Duodenal mucosa (tissue), 2 donors: ENCODE measurements at regions not wholly inside any gene's neighbourhood (a gene's known extent, or its start where the extent isn't known, plus 50 kb on each side); places are given as distances from the start of the nearest gene placed in this dataset.

Source experiments
- H3K27ac ChIP-seq: one replicate; pipeline ENCODE4 v1.7.0; 2013; ENCODE audit warnings: low read depth, low read length
- H3K27me3 ChIP-seq, 2 donors: one replicate each; pipeline ENCODE4 v1.7.0; 2013; ENCODE audit warnings: low read length in 2 of 2, control low read depth in 1 of 2; ENCODE audit not compliant: insufficient read depth in 2 of 2, control insufficient read depth in 1 of 2
- H3K36me3 ChIP-seq, 2 donors: one replicate each; pipeline ENCODE4 v1.7.0; 2013; ENCODE audit warnings: low read length in 2 of 2, control low read depth in 1 of 2; ENCODE audit not compliant: insufficient read depth in 2 of 2, control insufficient read depth in 1 of 2
- H3K4me1 ChIP-seq, 2 donors: one replicate each; pipeline ENCODE4 v1.7.0; 2013; ENCODE audit warnings: low read length in 2 of 2, control low read depth in 1 of 2; ENCODE audit not compliant: insufficient read depth in 2 of 2, control insufficient read depth in 1 of 2
- H3K4me3 ChIP-seq, 2 donors: one replicate each; pipeline ENCODE4 v1.7.0; 2013; ENCODE audit warnings: low read length in 2 of 2, low read depth in 1 of 2
- H3K9ac ChIP-seq, 2 donors: one replicate each; pipeline ENCODE4 v1.7.0; 2013; ENCODE audit warnings: low read length in 2 of 2, low read depth in 1 of 2
- H3K9me3 ChIP-seq, 2 donors: one replicate each; pipeline ENCODE4 v1.7.0; 2013; ENCODE audit warnings: low read length in 2 of 2, control low read depth in 1 of 2; ENCODE audit not compliant: control insufficient read depth in 1 of 2

DNA sequence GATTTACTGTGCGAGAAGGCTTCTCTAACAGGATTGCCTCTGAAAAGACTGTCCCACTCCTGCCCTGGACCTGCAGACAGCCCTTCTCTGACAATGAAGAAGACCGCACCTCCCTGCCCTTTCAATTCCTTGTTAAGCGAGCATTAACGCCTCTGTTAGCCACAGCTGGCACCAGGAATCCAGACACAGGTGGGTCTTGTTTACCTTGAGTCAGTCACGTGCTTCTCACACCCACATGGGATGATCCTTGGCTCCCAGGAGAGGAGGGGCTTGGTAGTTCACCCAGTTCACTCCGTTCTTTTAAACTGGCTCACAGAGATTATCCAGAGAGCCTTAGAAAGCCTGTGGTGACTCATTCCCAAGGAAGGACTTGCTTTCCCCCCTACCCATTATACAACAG lies 410.5 kb upstream of the MEIS1 start:
- H3K4me3 ChIP-seq: no peak overlapping the region
- H3K27me3 ChIP-seq: no peaks in the 10 kb centered on the region
- no peaks in the 10 kb centered on the region for H3K4me1 ChIP-seq
- H3K9me3 ChIP-seq: no peaks in the 10 kb centered on the region
- H3K27ac ChIP-seq: no peak overlapping the region
- no peaks in the 10 kb centered on the region for H3K36me3 ChIP-seq
- no peak overlapping the region for H3K9ac ChIP-seq

DNA sequence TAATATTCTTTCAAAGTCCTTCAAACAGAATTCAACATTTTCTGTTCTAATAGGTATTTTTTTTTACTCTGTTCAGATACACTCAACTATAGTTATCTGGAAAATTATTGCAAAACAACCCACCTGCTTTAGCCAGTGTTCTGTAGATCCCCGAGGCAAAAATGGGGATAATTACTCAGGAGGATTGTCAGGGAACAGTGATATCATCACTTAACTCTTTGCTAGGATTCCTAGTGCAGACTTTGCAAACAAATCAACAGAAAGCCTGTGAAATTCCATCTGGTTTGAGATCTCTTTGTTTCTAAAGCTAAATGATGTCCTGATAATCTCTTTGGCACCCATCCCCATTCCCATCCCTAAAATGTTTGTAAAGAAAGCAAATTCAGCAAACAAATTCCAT lies 413.6 kb upstream of the MEIS1 start:
- Histone ChIP-seq H3K9me3 (no peaks in the 10 kb centered on the region), H3K9ac (no peak overlapping the region), H3K27ac (no peak overlapping the region), H3K36me3 (no peaks in the 10 kb centered on the region), H3K27me3 (no peaks in the 10 kb centered on the region), H3K4me3 (no peak overlapping the region), H3K4me1 (no peaks in the 10 kb centered on the region)

DNA sequence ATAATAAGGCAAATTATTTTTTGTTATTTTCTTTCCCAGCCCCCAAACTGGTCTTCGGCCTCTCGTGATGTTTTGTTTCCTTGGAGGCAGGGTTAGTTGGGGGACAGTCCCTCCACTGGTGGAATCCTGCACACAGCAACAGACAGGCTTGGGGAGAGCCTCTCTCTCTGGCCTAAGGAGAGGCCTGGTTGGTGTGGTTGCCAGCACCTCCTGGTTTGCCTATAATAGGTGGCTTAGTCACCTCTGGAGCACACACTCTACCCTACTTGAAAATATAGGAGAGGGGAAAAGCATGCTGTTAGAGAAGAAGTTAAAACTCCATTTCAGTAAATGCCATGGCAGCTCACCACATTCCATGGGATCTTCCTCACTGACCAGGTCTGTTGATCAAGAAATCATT lies 417.2 kb upstream of the MEIS1 start:
- Histone ChIP-seq H3K4me1 (no peaks in the 10 kb centered on the region), H3K27me3 (no peaks in the 10 kb centered on the region), H3K4me3 (no peak overlapping the region), H3K9ac (no peak overlapping the region), H3K9me3 (no peaks in the 10 kb centered on the region), H3K36me3 (no peaks in the 10 kb centered on the region), H3K27ac (no peak overlapping the region)

DNA sequence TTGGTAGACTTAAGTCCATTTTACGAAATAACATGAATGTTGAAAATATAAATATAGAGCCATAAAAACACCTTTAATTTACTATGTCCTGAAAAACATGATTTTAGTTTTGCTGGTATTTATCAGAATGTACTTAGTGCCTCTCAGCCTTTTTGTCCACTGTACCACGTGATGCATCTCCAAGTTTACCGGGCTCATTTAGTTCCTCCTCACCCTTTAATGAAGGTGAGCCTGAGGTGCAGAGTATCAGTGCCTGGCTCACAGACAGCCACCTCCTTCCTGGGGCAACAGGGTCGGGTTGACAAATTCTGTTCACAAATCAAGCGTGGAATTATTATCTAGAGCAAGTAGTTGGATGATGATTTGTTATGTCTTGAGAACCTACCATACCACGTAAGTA lies 420.5 kb upstream of the MEIS1 start:
- Histone ChIP-seq H3K9me3 (no peaks in the 10 kb centered on the region), H3K4me3 (no peak overlapping the region), H3K9ac (no peak overlapping the region), H3K27ac (no peak overlapping the region), H3K27me3 (no peaks in the 10 kb centered on the region), H3K4me1 (no peaks in the 10 kb centered on the region), H3K36me3 (no peaks in the 10 kb centered on the region)

DNA sequence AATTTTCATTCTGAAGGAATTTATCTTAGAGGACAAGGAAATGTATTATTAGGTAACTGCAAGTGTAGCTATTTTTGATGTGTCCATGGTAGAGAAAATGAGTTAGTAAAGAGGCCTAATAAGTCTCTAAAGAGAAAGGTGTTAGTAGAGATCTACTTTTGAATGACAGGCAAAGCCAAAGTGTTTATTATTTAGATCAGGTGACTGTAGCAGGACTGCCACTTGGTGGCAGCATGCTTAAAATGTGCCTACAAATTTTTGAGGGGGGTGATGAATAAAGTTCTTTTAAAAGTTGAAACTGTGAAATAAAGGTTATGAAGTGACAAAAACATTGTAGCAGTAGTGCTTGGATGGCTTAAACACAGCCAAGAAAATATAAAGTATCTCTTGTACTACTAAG lies 421.5 kb upstream of the MEIS1 start:
- no peaks in the 10 kb centered on the region for H3K4me1 ChIP-seq
- no peaks in the 10 kb centered on the region for H3K36me3 ChIP-seq
- no peaks in the 10 kb centered on the region for H3K9me3 ChIP-seq
- H3K4me3 ChIP-seq: no peak overlapping the region
- H3K27me3 ChIP-seq: no peaks in the 10 kb centered on the region
- H3K9ac ChIP-seq: no peak overlapping the region
- no peak overlapping the region for H3K27ac ChIP-seq

DNA sequence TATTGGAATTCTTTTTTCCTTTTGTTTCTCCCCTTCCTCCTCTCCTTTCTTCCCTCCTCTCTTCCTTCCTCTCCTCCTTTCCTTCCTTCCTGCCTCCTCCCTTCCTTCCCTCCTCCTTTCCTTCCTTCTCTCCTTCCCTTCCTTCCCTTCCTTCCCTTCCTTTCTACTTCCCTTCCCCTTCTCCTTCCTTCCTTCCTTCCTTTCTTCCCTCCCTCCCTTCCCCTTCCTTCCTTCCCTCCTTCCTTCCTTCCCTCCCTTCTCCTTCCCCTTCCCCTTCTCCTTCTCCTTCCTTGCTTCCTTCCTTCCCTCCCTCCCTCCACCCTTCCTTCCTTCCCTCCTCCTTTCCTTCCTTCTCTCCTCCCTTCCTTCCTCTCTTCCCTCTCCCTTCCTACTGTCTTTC lies 431.0 kb upstream of the MEIS1 start:
- Histone ChIP-seq H3K27me3 (no peaks in the 10 kb centered on the region), H3K4me3 (no peak overlapping the region), H3K4me1 (no peaks in the 10 kb centered on the region), H3K27ac (no peak overlapping the region), H3K9ac (no peak overlapping the region), H3K9me3 (no peaks in the 10 kb centered on the region), H3K36me3 (no peaks in the 10 kb centered on the region)

DNA sequence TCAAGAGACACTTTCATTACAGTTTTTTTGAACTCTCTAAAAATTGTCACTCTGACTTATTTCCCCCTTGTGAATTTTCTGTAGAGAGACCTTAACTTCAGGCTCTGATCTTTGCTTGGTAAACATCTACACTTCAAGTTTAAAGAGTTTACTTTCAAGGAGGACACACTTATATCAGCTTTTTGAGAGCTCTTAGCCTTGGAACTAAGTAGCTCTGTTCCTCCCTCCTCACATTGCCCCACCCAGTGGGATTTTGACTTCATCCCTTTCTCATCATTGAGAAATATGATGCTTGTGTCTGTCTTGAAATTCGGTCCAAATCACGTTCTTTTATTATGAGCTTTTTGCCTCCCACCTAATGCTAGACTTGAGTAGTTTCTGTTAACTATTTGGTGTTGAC lies 433.4 kb upstream of the MEIS1 start:
- no peaks in the 10 kb centered on the region for H3K36me3 ChIP-seq
- H3K9me3 ChIP-seq: no peaks in the 10 kb centered on the region

DNA sequence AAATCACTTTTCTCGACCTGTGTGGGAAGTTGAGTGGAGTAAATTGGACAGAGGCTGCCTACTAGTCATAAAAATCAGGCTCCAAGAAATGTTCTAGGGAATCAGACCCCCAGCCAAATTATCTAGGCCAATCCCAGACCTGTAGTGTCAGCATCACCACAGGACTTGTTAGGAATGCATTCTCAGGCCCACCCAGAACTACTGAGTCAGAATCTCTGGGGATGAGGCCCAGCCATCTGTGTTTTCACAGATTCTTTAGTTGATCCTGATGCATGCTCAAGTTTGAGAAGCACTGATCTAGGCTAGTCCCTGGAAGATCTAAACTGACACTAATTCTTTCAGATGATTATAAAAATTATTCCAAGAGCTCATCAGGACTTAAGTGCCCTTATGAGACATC lies 434.0 kb upstream of the MEIS1 start:
- H3K27me3 ChIP-seq: no peaks in the 10 kb centered on the region
- H3K4me3 ChIP-seq: no peak overlapping the region
- no peaks in the 10 kb centered on the region for H3K36me3 ChIP-seq
- H3K4me1 ChIP-seq: no peaks in the 10 kb centered on the region
- H3K9ac ChIP-seq: no peak overlapping the region
- no peak overlapping the region for H3K27ac ChIP-seq
- no peaks in the 10 kb centered on the region for H3K9me3 ChIP-seq

More for the DNA sequence above, 433.4 kb upstream of the MEIS1 start:
- Histone ChIP-seq H3K27me3 (no peaks in the 10 kb centered on the region), H3K4me3 (no peak overlapping the region), H3K4me1 (no peaks in the 10 kb centered on the region), H3K9ac (no peak overlapping the region), H3K27ac (no peak overlapping the region)

DNA sequence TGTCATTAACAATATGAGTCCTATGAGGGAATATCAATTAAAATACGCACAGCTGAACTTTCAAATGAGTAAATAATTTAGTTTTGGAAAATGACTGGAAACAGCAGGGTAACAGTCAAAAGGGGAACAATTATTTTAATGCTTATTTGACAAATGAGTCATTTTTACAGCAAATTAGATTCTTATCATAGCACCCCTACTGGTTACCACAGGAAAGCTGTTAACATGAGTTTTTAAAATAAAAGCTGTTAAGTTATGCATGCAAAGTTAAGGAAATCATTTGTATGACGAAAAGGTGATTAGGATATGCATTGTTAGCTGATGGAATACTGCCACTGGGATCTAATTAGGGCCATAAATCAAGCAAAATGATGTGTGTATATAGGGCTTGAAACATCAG lies 435.1 kb upstream of the MEIS1 start:
- H3K4me3 ChIP-seq: no peak overlapping the region
- H3K9ac ChIP-seq: no peak overlapping the region
- no peaks in the 10 kb centered on the region for H3K36me3 ChIP-seq
- H3K27me3 ChIP-seq: no peaks in the 10 kb centered on the region
- no peaks in the 10 kb centered on the region for H3K9me3 ChIP-seq
- H3K27ac ChIP-seq: no peak overlapping the region
- H3K4me1 ChIP-seq: no peaks in the 10 kb centered on the region

DNA sequence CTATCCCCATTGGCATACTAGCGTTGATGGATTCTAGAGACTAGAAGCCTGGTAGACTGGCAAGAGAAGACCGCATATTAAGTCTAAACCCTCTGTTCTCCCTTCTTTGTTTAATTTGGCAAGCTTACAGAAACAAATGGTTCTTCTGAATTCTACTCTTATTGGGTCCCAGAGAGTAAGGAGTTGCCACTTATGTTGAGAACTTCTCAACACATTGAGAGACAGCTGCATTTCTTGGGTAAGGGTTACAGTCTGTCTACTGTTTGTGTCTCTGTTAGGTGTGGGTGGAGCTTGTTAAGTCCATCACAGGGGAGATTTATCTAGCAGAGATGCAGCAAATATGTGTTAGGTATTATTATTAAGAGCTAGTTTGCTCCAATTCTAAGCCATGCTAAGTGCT lies 435.8 kb upstream of the MEIS1 start:
- Histone ChIP-seq H3K9ac (no peak overlapping the region), H3K27me3 (no peaks in the 10 kb centered on the region), H3K9me3 (no peaks in the 10 kb centered on the region), H3K4me1 (no peaks in the 10 kb centered on the region), H3K36me3 (no peaks in the 10 kb centered on the region), H3K4me3 (no peak overlapping the region), H3K27ac (no peak overlapping the region)

DNA sequence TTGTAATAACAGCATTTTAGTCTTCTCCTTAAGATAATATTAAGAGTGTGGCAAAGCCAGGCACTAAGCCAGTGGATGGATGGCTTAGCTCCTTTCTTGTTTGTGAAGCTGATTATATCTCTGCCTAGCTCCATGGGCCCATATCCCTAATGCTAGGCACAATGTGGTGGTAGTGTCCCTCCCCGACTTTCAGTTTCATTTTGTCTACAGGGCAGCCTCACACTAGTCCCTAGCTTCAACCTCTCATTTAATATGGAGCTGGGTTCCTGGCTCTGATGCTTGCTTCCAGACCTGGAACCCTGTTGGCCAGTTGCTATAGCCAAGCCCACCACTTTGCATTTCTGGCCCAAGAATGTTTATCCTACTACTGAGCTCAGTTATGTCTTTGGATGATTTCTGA lies 437.0 kb upstream of the MEIS1 start:
- H3K27ac ChIP-seq: no peak overlapping the region
- no peaks in the 10 kb centered on the region for H3K4me1 ChIP-seq
- no peak overlapping the region for H3K4me3 ChIP-seq
- no peak overlapping the region for H3K9ac ChIP-seq
- no peaks in the 10 kb centered on the region for H3K27me3 ChIP-seq
- no peaks in the 10 kb centered on the region for H3K36me3 ChIP-seq
- H3K9me3 ChIP-seq: no peaks in the 10 kb centered on the region
